SK-N-SH treated with all-trans-retinoic acid at 6 μM for 48 hours (cell line): ENCODE measurements at regions not wholly inside any gene's neighbourhood (a gene's known extent, or its start where the extent isn't known, plus 50 kb on each side); places are given as distances from the start of the nearest gene placed in this dataset.

Experiments
- ARNTL ChIP-seq: fragments of 450-650 bp; formaldehyde crosslinking; IDR thresholded peaks from 2 replicates; pipeline ENCODE4 v1.5.0; 2020; ENCODE audit warnings: low read depth, mild to moderate bottlenecking, moderate library complexity, borderline replicate concordance
- BACH2 ChIP-seq: fragments of 250-450 bp; sonication (Bioruptor Pico); IDR thresholded peaks from 2 replicates; pipeline ENCODE4 v1.9.0; 2021; ENCODE audit warnings: mild to moderate bottlenecking, borderline replicate concordance
- PATZ1 ChIP-seq: fragments of 250-450 bp; sonication (Bioruptor Pico); IDR thresholded peaks from 2 replicates; pipeline ENCODE4 v1.8.0; 2020; ENCODE audit warnings: mild to moderate bottlenecking, moderate library complexity, borderline replicate concordance
- PPARA ChIP-seq: fragments of 250-450 bp; sonication (Bioruptor Pico); IDR thresholded peaks from 2 replicates; pipeline ENCODE4 v1.5.0; 2020; ENCODE audit warnings: mild to moderate bottlenecking, borderline replicate concordance
- TOX ChIP-seq: fragments of 250-450 bp; sonication (Bioruptor Pico); IDR thresholded peaks from 2 replicates; pipeline ENCODE4 v1.8.0; 2021; ENCODE audit warnings: mild to moderate bottlenecking, moderate library complexity, borderline replicate concordance
- ZFP3 ChIP-seq: fragments of 250-450 bp; sonication (Bioruptor Pico); IDR thresholded peaks from 2 replicates; pipeline ENCODE4 v1.5.0; 2020; ENCODE audit warnings: mild to moderate bottlenecking, moderate library complexity
- ZNF565 ChIP-seq: fragments of 450-650 bp; formaldehyde crosslinking; conservative IDR thresholded peaks from 2 replicates; pipeline ENCODE4 v1.5.0; 2020; ENCODE audit warnings: low read depth, mild to moderate bottlenecking, moderate library complexity

DNA sequence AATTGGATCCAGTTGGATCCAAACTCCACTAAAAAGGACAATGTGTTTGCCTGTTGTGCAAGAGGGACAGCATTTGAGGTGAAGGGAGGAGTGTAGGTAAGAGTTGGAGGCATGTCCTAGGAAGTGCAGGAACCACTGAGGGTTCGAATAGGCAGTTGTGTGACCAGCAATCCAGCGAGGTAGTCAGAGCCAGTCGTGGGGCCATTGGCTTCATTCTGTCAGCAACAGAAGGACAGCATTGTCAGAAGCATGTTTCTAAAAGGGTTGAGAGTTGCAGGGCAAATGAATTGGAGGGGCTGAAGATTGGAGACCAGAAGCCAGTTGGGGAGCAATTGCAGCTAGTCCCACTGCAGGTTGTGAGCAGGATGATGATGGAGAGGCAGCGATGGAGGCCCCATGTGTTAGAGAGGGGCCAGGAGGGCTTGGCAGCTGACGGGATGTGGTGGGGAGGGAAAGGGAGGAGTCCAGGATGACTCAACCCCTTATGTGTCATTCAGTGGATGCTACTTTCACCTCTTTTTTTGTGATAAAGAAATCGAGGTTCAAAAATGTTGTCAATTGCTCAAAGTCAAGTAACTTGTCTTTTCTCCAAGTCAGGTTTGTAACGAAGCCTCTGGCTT lies 96.7 kb upstream of the SIX3 start:
- no peak for TF ChIP-seq ARNTL (CRISPR knock-in tag)
- TF ChIP-seq TOX (CRISPR knock-in tag): no peak
- no peak for TF ChIP-seq BACH2 (CRISPR knock-in tag)
- TF ChIP-seq ZFP3 (CRISPR knock-in tag): no peak
- TF ChIP-seq PATZ1 (CRISPR knock-in tag): no peak
- no peak for TF ChIP-seq PPARA (CRISPR knock-in tag)
- no peak for TF ChIP-seq ZNF565 (CRISPR knock-in tag)
